ENCODE measurements at regions not wholly inside any gene's neighbourhood (a gene's known extent, or its start where the extent isn't known, plus 50 kb on each side); places are given as distances from the start of the nearest gene placed in this dataset.

DNA sequence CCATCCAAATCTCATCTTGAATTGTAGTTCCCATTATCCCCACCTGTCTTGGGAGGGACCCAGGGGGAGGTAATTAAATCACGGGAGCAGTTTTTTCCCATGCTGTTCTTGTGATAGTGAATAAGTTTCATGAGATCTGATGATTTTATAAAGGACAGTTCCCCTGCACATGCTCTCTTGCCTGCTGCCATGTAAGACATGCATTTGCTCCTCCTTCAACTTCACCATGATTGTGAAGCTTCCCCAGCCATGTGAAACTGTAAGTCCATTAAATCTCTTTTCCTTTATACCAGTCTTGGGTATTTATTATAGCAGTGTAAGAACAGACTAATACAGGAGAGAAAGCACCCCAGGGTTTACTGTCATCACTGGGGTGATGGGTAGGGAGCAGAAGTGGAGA is 220.4 kb upstream of the NUDT4 start:
- no peaks in the 10 kb centered on the region for H3K79me2 ChIP-seq
- TF ChIP-seq, protein P1, sequence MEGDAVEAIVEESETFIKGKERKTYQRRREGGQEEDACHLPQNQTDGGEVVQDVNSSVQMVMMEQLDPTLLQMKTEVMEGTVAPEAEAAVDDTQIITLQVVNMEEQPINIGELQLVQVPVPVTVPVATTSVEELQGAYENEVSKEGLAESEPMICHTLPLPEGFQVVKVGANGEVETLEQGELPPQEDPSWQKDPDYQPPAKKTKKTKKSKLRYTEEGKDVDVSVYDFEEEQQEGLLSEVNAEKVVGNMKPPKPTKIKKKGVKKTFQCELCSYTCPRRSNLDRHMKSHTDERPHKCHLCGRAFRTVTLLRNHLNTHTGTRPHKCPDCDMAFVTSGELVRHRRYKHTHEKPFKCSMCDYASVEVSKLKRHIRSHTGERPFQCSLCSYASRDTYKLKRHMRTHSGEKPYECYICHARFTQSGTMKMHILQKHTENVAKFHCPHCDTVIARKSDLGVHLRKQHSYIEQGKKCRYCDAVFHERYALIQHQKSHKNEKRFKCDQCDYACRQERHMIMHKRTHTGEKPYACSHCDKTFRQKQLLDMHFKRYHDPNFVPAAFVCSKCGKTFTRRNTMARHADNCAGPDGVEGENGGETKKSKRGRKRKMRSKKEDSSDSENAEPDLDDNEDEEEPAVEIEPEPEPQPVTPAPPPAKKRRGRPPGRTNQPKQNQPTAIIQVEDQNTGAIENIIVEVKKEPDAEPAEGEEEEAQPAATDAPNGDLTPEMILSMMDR (IDR thresholded peaks at IDR 0.05; ENCODE audit: poor library complexity) = no peak
- no peak for TF ChIP-seq EZH2phosphoT487 (IDR thresholded peaks at IDR 0.05; ENCODE audit: low read depth, severe bottlenecking, unreplicated experiment)
- H4K20me1 ChIP-seq (ENCODE audit: insufficient read depth, poor library complexity, severe bottlenecking) = no peaks in the 10 kb centered on the region
- WGBS (ENCODE audit: low lambda C conversion rate, missing lambda C conversion rate) = 100% methylated on average over 1 of the region's 1 CpG
- H3K4me1 ChIP-seq (ENCODE audit: insufficient read depth) = peaks cover 7% of the 10 kb centered on the region
- no peaks in the 10 kb centered on the region for H3K36me3 ChIP-seq (replicated peaks; ENCODE audit: insufficient read depth, low read depth)
- H3K4me2 ChIP-seq = no peak overlapping the region
- no peak for DNase-seq (ENCODE audit: low spot score)
- no peaks in the 10 kb centered on the region for H3K9me3 ChIP-seq (ENCODE audit: low read depth)
- no peak overlapping the region for H3K4me3 ChIP-seq
- H3K27ac ChIP-seq = peak overlapping the region; percentile 80
- H2AFZ ChIP-seq = no peak overlapping the region
- H3K27me3 ChIP-seq = no peaks in the 10 kb centered on the region
- H3K9me2 ChIP-seq (replicated peaks; ENCODE audit: insufficient read depth) = no peaks in the 10 kb centered on the region

DNA sequence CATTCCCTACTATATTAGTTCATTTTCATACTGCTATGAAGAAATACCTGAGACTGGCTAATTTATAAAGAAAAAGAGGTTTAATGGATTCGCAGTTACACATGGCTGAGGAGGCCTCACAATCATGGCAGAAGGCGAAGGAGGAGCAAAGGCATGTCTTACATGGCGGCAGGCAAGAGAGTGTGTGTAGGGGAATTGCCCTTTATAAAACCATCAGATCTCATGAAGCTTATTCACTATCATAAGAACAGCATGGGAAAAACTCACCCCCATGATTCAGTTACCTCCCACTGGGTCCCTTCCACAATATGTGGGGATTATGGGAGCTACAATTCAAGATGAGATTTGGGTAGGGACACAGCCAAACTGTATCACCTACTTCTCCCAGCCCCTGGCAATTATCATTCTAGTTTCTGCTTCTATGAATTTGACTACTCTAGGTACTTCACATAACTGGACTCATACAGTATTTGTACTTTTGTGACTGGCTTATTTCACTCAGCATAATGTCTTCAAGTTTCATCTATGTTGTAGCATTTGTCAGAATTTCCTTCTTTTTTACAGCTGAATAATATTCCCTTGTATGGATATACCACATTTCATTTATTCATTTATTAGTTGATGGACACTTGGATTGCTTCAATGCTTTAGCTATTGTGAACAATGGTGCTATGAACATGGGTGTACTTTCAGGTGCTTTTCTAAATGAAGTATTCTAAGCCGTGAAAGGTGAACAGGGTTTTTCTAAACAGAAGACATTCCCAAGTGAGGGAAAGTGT is 219.5 kb upstream of the NUDT4 start:
- TF ChIP-seq, protein P1 (IDR thresholded peaks at IDR 0.05; ENCODE audit: poor library complexity) = no peak
- TF ChIP-seq EZH2 (IDR thresholded peaks at IDR 0.05; ENCODE audit: borderline replicate concordance) (no peak), EZH2phosphoT487 (IDR thresholded peaks at IDR 0.05; ENCODE audit: low read depth, severe bottlenecking, unreplicated experiment) (no peak)

DNA sequence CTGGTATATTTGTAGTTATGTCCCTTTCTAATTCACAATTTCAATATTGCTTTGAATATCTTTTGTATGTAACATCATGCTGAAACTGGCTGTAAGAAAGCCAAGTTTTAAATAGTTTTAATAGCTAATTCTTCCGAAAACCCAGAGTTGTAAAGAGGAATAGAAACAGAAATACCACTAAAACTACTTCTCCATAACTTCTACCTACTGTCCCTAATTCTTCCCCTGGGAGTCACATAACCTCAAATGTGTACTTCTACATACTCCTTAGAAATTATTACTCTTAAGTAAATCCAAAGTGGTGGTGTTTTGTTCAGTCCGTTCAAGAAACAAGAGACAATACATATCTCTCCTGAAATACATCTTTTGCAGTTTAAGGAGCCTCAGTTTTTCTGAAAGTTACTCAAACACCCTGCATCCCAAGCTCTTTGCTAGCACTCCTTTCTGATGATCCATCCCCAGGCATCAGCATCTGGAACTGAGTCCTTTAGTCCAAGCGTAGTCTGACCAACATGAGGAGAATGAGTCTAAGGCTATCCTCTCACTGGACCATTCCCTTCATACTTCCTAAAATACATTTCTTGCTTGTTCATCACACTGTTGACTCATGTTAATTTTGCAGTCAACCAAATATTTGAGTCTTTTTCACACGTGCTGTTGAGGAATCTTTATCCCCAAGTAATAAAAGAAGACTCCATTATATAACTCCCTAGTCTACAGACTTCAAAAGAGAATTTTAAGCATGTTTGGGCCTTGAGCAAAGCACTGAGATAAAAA is 214.3 kb upstream of the NUDT4 start:
- H3K9me2 ChIP-seq (replicated peaks; ENCODE audit: insufficient read depth) = no peaks in the 10 kb centered on the region
- H4K20me1 ChIP-seq (ENCODE audit: insufficient read depth, poor library complexity, severe bottlenecking) = no peaks in the 10 kb centered on the region
- no peaks in the 10 kb centered on the region for H3K36me3 ChIP-seq (replicated peaks; ENCODE audit: insufficient read depth, low read depth)
- peaks cover 6% of the 10 kb centered on the region for H3K4me1 ChIP-seq (ENCODE audit: insufficient read depth)
- H3K79me2 ChIP-seq = no peaks in the 10 kb centered on the region
- H3K9me3 ChIP-seq (ENCODE audit: low read depth) = no peaks in the 10 kb centered on the region
- peak overlapping the region; percentile 54 for H3K27ac ChIP-seq
- no peaks in the 10 kb centered on the region for H3K27me3 ChIP-seq
- H2AFZ ChIP-seq = no peak overlapping the region
- no peak for TF ChIP-seq EZH2 (IDR thresholded peaks at IDR 0.05; ENCODE audit: borderline replicate concordance)
- TF ChIP-seq EZH2phosphoT487 (IDR thresholded peaks at IDR 0.05; ENCODE audit: low read depth, severe bottlenecking, unreplicated experiment) = no peak
- TF ChIP-seq, protein P1 (IDR thresholded peaks at IDR 0.05; ENCODE audit: poor library complexity) = no peak
- H3K4me2 ChIP-seq = no peak overlapping the region
- DNase-seq (ENCODE audit: low spot score) = no peak
- 76% methylated on average over 4 of the region's 4 CpGs for WGBS (ENCODE audit: low lambda C conversion rate, missing lambda C conversion rate)
- H3K4me3 ChIP-seq = no peak overlapping the region

More for the DNA sequence above, 219.5 kb upstream of the NUDT4 start:
- WGBS (ENCODE audit: low lambda C conversion rate, missing lambda C conversion rate) = over 99% methylated on average over 4 of the region's 4 CpGs
- Histone ChIP-seq H2AFZ (no peak overlapping the region), H3K27ac (no peak overlapping the region), H3K4me3 (no peak overlapping the region), H3K4me1 (ENCODE audit: insufficient read depth) (peaks cover 7% of the 10 kb centered on the region), H3K27me3 (no peaks in the 10 kb centered on the region), H3K79me2 (no peaks in the 10 kb centered on the region), H3K36me3 (replicated peaks; ENCODE audit: insufficient read depth, low read depth) (no peaks in the 10 kb centered on the region), H3K9me2 (replicated peaks; ENCODE audit: insufficient read depth) (no peaks in the 10 kb centered on the region), H3K9me3 (ENCODE audit: low read depth) (no peaks in the 10 kb centered on the region), H3K4me2 (no peak overlapping the region), H4K20me1 (ENCODE audit: insufficient read depth, poor library complexity, severe bottlenecking) (no peaks in the 10 kb centered on the region)
- no peak for DNase-seq (ENCODE audit: low spot score)
